Endothelial cell of umbilical vein (primary cell): ENCODE measurements at regions not wholly inside any gene's neighbourhood (a gene's known extent, or its start where the extent isn't known, plus 50 kb on each side); places are given as distances from the start of the nearest gene placed in this dataset.

Source experiments
- BruUV-seq: library from RNA; stranded (reverse); fragments of 400-500 nt; replicated peaks from 2 replicates; lab custom pipeline; 2021; lab: Mats Ljungman, UMichigan
- CTCF ChIA-PET: fragments of 300-600, 350-600 bp; sonication (Branson Sonifier 250); formaldehyde crosslinking; loops from one replicate; lab custom pipeline; 2021; ENCODE audit warnings: antibody characterized with exemption, inconsistent platforms; lab: Charles Lee
- POLR2A ChIA-PET: fragments of 300-600, 350-600 bp; sonication (Branson Sonifier 250); formaldehyde crosslinking; loops from one replicate; lab custom pipeline; 2021; ENCODE audit warnings: antibody characterized with exemption, inconsistent platforms; lab: Charles Lee
- DNase-seq: peaks from one replicate; pipeline ENCODE4 v3.0.0-alpha.2; 2011; ENCODE audit warnings: low read depth, low spot score
- FAIRE-seq: peaks from 2 replicates; lab custom pipeline; 2011; peaks lifted over from hg19 to GRCh38; lab: Jason Lieb, UNC
- H2AFZ ChIP-seq: 2 replicates; pipeline ENCODE4 v1.6.0; 2012; ENCODE audit warnings: low read depth, low read length, control low read depth, inconsistent platforms
- H3K27ac ChIP-seq: 2 replicates; pipeline ENCODE4 v1.5.1; 2011; ENCODE audit warnings: low read depth, mild to moderate bottlenecking, control low read depth, low read length, moderate library complexity; ENCODE audit not compliant: insufficient read depth
- H3K27me3 ChIP-seq, 2 experiments: 2 replicates each; pipeline versions ENCODE4 v1.6.0 to v1.6.1; 2011; ENCODE audit warnings: low read length in 2 of 2, mixed read lengths in 1 of 2; ENCODE audit not compliant: control insufficient read depth in 2 of 2, insufficient read depth in 2 of 2
- H3K36me3 ChIP-seq, 2 experiments: 2 replicates in 1 of 2; 3 replicates in 1 of 2; pipeline ENCODE4 v1.5.1; 2011; ENCODE audit warnings: low read length in 2 of 2, mild to moderate bottlenecking in 1 of 2, moderate library complexity in 1 of 2; ENCODE audit not compliant: control insufficient read depth in 2 of 2, insufficient read depth in 2 of 2; ENCODE audit errors: extremely low read depth in 1 of 2
- H3K4me1 ChIP-seq: 3 replicates; pipeline ENCODE4 v1.5.1; 2011; ENCODE audit warnings: mild to moderate bottlenecking, low read length; ENCODE audit not compliant: control insufficient read depth, insufficient read depth; ENCODE audit errors: extremely low read depth
- H3K4me2 ChIP-seq: 2 replicates; pipeline ENCODE4 v1.6.1; 2011; ENCODE audit warnings: low read length, control low read depth, mixed read lengths; ENCODE audit not compliant: insufficient read depth
- H3K4me3 ChIP-seq, 3 experiments: fragments of 200-600 bp in 1 of 3; sonication (generic), shearing (Covaris generic) in 1 of 3; replicated peaks in 1 of 3; 2 replicates each; pipeline ENCODE4 v1.5.1; 2011 to 2016; ENCODE audit warnings: control low read depth in 3 of 3, low read length in 3 of 3, mild to moderate bottlenecking in 2 of 3, inconsistent platforms in 1 of 3, low read depth in 1 of 3, moderate library complexity in 1 of 3; ENCODE audit not compliant: insufficient read depth in 1 of 3
- H3K79me2 ChIP-seq: 2 replicates; pipeline ENCODE4 v1.6.0; 2012; ENCODE audit warnings: low read length, inconsistent platforms; ENCODE audit not compliant: control insufficient read depth, insufficient read depth
- H3K9ac ChIP-seq: replicated peaks from 2 replicates; pipeline ENCODE3; 2011; ENCODE audit warnings: low read length, control low read depth; ENCODE audit not compliant: insufficient read depth; ENCODE audit errors: extremely low read depth
- H3K9me1 ChIP-seq: replicated peaks from 3 replicates; pipeline ENCODE4 v1.6.0; 2011; ENCODE audit warnings: mild to moderate bottlenecking, low read length; ENCODE audit not compliant: control insufficient read depth, insufficient read depth; ENCODE audit errors: extremely low read depth
- H3K9me3 ChIP-seq: replicated peaks from 2 replicates; pipeline ENCODE4 v1.5.1; 2012; ENCODE audit warnings: low read length, inconsistent platforms; ENCODE audit not compliant: control insufficient read depth, insufficient read depth
- H4K20me1 ChIP-seq: replicated peaks from 2 replicates; pipeline ENCODE3; 2011; ENCODE audit warnings: mild to moderate bottlenecking, low read length; ENCODE audit not compliant: control insufficient read depth, insufficient read depth; ENCODE audit errors: extremely low read depth
- CTCF ChIP-seq, 2 donors: IDR thresholded peaks; 1 replicate in 1 of 2; 2 replicates in 1 of 2; pipeline ENCODE4 v1.5.1; 2011; ENCODE audit warnings: low read length in 2 of 2, mild to moderate bottlenecking in 2 of 2, moderate library complexity in 2 of 2, control low read depth in 1 of 2, inconsistent platforms in 1 of 2, low read depth in 1 of 2; ENCODE audit not compliant: insufficient read depth in 1 of 2; ENCODE audit errors: extremely low read depth in 1 of 2
- EZH2 ChIP-seq: IDR thresholded peaks from 2 replicates; pipeline ENCODE4 v1.6.1; 2012; ENCODE audit warnings: borderline replicate concordance, low read depth, mild to moderate bottlenecking, moderate library complexity, low read length, inconsistent platforms; ENCODE audit not compliant: severe bottlenecking
- FOS ChIP-seq: IDR thresholded peaks from 2 replicates; pipeline ENCODE4 v1.6.1; 2011; ENCODE audit warnings: mild to moderate bottlenecking, low read length, moderate library complexity, borderline replicate concordance; ENCODE audit not compliant: insufficient read depth
- GATA2 ChIP-seq: IDR thresholded peaks from 2 replicates; pipeline ENCODE4 v1.7.0; 2011; ENCODE audit warnings: low read depth, mild to moderate bottlenecking, moderate library complexity, mixed read lengths, low read length; ENCODE audit not compliant: insufficient read length, insufficient read depth
- JUN ChIP-seq: IDR thresholded peaks from 2 replicates; pipeline ENCODE4 v1.6.1; 2011; ENCODE audit warnings: borderline replicate concordance, low read depth; ENCODE audit not compliant: insufficient read length, insufficient read depth
- MAX ChIP-seq: IDR thresholded peaks from 2 replicates; pipeline ENCODE4 v1.6.1; 2011; ENCODE audit not compliant: insufficient read depth, insufficient read length
- MYC ChIP-seq: IDR thresholded peaks from one replicate; pipeline ENCODE4 v1.6.1; 2011; ENCODE audit warnings: mild to moderate bottlenecking, low read depth, low read length
- POLR2A ChIP-seq: IDR thresholded peaks from 2 replicates; pipeline ENCODE4 v1.6.1; 2012; ENCODE audit warnings: low read depth, mild to moderate bottlenecking, control low read depth, low read length
- POLR2AphosphoS5 ChIP-seq: IDR thresholded peaks from 2 replicates; pipeline ENCODE4 v1.6.1; 2012; ENCODE audit warnings: low read depth, mild to moderate bottlenecking, control low read depth, low read length, moderate library complexity; ENCODE audit not compliant: insufficient read depth
- dilution Hi-C: fragments of 300-500 bp; cut with MboI; formaldehyde crosslinking; loops from one replicate; pipeline ENCODE4 v1.15.0; 2019; ENCODE audit warnings: low sequenced_read_pairs; ENCODE audit not compliant: extremely low pct_ligation_motif_present
- intact Hi-C: fragments of 100-400 bp; cut with micrococcal nuclease; formaldehyde crosslinking; loops from one replicate; pipeline ENCODE4 v1.10.0; 2022

- no peaks in the 10 kb centered on the region for H3K27me3 ChIP-seq
- H3K9ac ChIP-seq = no peak overlapping the region
- intact Hi-C loops = no loop called here
- DNase-seq (no peak), FAIRE-seq (no peak)
- ChIA-PET CTCF (no interaction called here), POLR2A (no interaction called here)
- H3K4me2 ChIP-seq = no peak overlapping the region
- H3K36me3 ChIP-seq = no peaks in the 10 kb centered on the region
- H3K4me1 ChIP-seq = no peaks in the 10 kb centered on the region
- H2AFZ ChIP-seq = no peak overlapping the region
- no peak overlapping the region for H3K27ac ChIP-seq
- no peaks in the 10 kb centered on the region for H3K9me1 ChIP-seq
- BruUV-seq = no TSS peak
- TF ChIP-seq FOS (no peak), EZH2 (no peak), GATA2 (no peak), MAX (no peak), POLR2A (no peak), CTCF (IDR thresholded peaks at IDR 0.05; ENCODE audit: extremely low read depth in 1 of 2, insufficient read depth in 1 of 2, low read depth in 1 of 2, low read length in 2 of 2) (no peak), JUN (no peak), POLR2AphosphoS5 (no peak), MYC (no peak)
- no peaks in the 10 kb centered on the region for H4K20me1 ChIP-seq
- no peaks in the 10 kb centered on the region for H3K79me2 ChIP-seq
- dilution Hi-C loops = no loop called here
- H3K9me3 ChIP-seq = no peaks in the 10 kb centered on the region
- no peak overlapping the region for H3K4me3 ChIP-seq
These were observed 940.6 kb downstream of the PCDH19 start for GRCh38 chrX:99469439-99469838.
